ENCODE measurements at regions not wholly inside any gene's neighbourhood (a gene's known extent, or its start where the extent isn't known, plus 50 kb on each side); places are given as distances from the start of the nearest gene placed in this dataset.
"Not testable (repeated sequence)": the region's sequence is repeated elsewhere in the genome, so short reads cannot be mapped to it uniquely, and the experiment has no call there.

- not testable (repeated sequence) for TF ChIP-seq EP300 (IDR thresholded peaks at IDR 0.05); BHLHE40 (IDR thresholded peaks at IDR 0.05; ENCODE audit: low read depth, low read length); E2F6 (IDR thresholded peaks at IDR 0.05; ENCODE audit: borderline replicate concordance, low read depth); POLR2A (IDR thresholded peaks at IDR 0.05; ENCODE audit: low read length); TP53 (CRISPR knock-in tag; IDR thresholded peaks at IDR 0.05); HMGXB4 (CRISPR knock-in tag; IDR thresholded peaks at IDR 0.05; ENCODE audit: borderline replicate concordance); KDM5A (IDR thresholded peaks at IDR 0.05)
- TF ChIP-seq, protein P1, sequence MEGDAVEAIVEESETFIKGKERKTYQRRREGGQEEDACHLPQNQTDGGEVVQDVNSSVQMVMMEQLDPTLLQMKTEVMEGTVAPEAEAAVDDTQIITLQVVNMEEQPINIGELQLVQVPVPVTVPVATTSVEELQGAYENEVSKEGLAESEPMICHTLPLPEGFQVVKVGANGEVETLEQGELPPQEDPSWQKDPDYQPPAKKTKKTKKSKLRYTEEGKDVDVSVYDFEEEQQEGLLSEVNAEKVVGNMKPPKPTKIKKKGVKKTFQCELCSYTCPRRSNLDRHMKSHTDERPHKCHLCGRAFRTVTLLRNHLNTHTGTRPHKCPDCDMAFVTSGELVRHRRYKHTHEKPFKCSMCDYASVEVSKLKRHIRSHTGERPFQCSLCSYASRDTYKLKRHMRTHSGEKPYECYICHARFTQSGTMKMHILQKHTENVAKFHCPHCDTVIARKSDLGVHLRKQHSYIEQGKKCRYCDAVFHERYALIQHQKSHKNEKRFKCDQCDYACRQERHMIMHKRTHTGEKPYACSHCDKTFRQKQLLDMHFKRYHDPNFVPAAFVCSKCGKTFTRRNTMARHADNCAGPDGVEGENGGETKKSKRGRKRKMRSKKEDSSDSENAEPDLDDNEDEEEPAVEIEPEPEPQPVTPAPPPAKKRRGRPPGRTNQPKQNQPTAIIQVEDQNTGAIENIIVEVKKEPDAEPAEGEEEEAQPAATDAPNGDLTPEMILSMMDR (IDR thresholded peaks at IDR 0.05): not testable (repeated sequence)
Measured at GRCh38 chr20:30300220-30300642, 957.2 kb upstream of the DEFB115 start.

Data from A549 (cell line).